ENCODE measurements at regions not wholly inside any gene's neighbourhood (a gene's known extent, or its start where the extent isn't known, plus 50 kb on each side); places are given as distances from the start of the nearest gene placed in this dataset.

DNA sequence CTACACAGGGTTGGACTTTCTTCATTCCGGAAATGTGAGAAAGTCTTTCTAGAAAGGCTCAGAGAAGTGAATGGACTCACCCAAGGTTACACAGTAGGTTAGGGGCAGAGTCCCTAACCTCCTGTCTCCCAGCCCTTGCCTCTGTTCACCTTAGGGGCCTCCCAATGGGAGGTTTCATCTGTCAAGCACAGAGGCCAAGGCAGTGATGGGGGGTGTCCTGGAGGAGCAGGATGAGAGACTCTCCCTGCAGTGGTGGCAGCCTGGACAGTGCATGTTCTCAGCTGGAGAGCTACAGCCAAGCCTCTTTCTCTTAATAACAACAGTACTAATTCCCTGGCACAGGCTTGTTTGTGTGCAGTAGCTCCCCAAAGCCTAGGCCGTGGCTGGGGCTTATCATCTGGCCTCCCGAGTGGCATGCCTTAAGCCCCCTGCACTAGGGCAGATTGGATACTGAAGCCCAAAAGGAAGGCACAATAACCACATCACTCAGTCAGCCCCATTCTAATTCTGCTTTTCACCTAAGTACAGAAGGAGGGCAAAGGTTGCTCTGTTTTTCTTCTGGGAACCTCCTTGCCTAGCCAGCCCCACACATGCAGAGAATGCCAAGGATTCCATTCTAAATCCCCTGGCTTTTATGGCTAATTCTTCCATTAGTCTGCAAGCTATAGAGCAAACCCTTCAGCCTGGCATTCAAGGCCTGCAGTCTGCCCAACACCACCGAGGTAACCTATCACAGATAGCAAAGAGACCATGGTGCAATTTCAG, 50.2 kb upstream of the XPA start:
- H3K36me3 Mint-ChIP-seq = no peaks in the 10 kb centered on the region
- H3K4me1 Mint-ChIP-seq = no peaks in the 10 kb centered on the region
- POLR2A ChIA-PET (ENCODE audit: partially characterized antibody) = no interaction called here
- no peak overlapping the region for H3K4me3 Mint-ChIP-seq
- Histone ChIP-seq H3K27me3 (ENCODE audit: insufficient read depth, low read length) (peaks cover 12% of the 10 kb centered on the region), H3K4me1 (ENCODE audit: insufficient read depth, low read length) (no peaks in the 10 kb centered on the region), H3K36me3 (ENCODE audit: insufficient read depth, low read length) (no peaks in the 10 kb centered on the region), H3K4me3 (ENCODE audit: low read length in 2 of 2) (no peak overlapping the region), H3K9me3 (ENCODE audit: control insufficient read depth in 1 of 2, low read length in 2 of 2) (peaks cover 0 to 4% of the 10 kb centered on the region in 2 donors), H3K27ac (ENCODE audit: low read depth, low read length) (no peak overlapping the region)
- no peak for DNase-seq
- peaks cover 29 to 37% of the 10 kb centered on the region in 2 donors for H3K27me3 Mint-ChIP-seq
- peaks cover 0 to 11% (median 4%) of the 10 kb centered on the region in 8 donors for H3K9me3 Mint-ChIP-seq
- intact Hi-C loops (cut with micrococcal nuclease) = no loop called here
- H3K27ac Mint-ChIP-seq = no peak overlapping the region
- CTCF ChIA-PET (ENCODE audit: partially characterized antibody) = no interaction called here

DNA sequence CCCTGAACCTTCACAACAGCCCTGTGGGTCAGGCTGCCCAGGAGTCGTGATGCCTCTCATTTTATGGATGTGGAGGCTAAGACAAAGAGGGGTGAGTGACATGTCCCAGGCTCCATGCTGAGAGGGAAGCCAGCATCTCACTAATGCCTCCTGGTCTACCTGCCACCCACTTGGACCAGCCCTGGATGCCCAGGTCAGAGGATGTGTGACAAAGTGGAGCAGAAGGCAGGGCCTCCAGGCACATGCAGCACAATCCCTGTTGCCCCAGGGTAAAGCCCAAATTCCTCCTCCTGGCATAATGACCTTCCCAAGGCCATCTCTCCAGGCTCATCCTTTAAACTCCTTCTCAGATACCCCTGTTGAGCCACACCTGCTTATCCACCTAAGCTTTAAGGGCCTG, 51.4 kb upstream of the XPA start:
- no peak overlapping the region for H3K4me3 Mint-ChIP-seq
- peaks cover 25 to 33% of the 10 kb centered on the region in 2 donors for H3K27me3 Mint-ChIP-seq
- no peak overlapping the region for H3K4me3 ChIP-seq (ENCODE audit: low read length in 2 of 2)
- CTCF ChIA-PET (ENCODE audit: partially characterized antibody) = no interaction called here
- no peak overlapping the region for H3K27ac ChIP-seq (ENCODE audit: low read depth, low read length)
- intact Hi-C loops (cut with micrococcal nuclease) = no loop called here
- H3K27ac Mint-ChIP-seq = no peak overlapping the region
- peaks cover 7% of the 10 kb centered on the region for H3K27me3 ChIP-seq (ENCODE audit: insufficient read depth, low read length)
- H3K36me3 ChIP-seq (ENCODE audit: insufficient read depth, low read length) = no peaks in the 10 kb centered on the region
- no peaks in the 10 kb centered on the region for H3K4me1 ChIP-seq (ENCODE audit: insufficient read depth, low read length)
- no peaks in the 10 kb centered on the region for H3K36me3 Mint-ChIP-seq
- no peaks in the 10 kb centered on the region for H3K9me3 Mint-ChIP-seq
- no peaks in the 10 kb centered on the region for H3K4me1 Mint-ChIP-seq
- no peak for DNase-seq
- no peaks in the 10 kb centered on the region for H3K9me3 ChIP-seq (ENCODE audit: control insufficient read depth in 1 of 2, low read length in 2 of 2)
- POLR2A ChIA-PET (ENCODE audit: partially characterized antibody) = no interaction called here

DNA sequence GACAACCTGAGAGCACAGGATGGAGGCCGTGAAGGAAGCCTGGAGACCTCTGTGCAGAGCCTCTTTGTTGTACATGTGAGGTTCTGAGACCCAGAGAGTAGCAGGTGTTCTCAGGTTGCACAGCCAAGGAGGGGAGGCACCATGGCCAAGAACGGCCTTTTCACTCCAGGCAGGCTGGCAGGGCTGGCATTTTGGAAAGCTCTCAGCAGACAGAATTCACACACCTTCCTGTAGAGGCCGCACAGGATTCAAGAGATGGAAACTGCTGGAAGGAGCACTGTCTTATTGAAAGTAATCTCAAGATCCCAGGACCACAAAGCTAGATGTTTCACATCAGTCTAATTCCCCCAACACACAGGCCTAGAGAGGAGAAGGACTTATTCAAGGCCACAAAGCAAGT, 52.8 kb upstream of the XPA start:
- CTCF ChIA-PET (ENCODE audit: partially characterized antibody) = no interaction called here

DNA sequence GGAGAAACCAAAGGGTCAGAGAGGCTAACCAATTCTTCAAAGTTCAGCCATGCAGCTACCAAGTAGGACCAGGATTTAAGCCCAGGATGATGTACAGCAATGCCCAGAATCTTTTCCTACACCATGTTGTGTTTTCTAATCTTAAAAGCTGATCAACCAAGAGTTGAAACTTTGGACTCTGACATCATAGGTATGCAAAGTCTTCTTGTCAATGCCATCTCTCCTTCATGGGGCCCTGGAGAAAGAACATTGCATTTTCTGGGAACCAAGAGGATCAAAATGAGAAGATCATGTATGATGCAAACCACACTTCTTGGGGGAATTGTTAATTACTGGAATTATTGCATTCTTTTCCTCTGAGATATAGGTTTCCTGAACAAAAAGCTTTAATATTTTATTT, 54.4 kb upstream of the XPA start:
- Histone ChIP-seq H3K4me3 (ENCODE audit: low read length in 2 of 2) (no peak overlapping the region), H3K9me3 (ENCODE audit: control insufficient read depth in 1 of 2, low read length in 2 of 2) (no peaks in the 10 kb centered on the region), H3K4me1 (ENCODE audit: insufficient read depth, low read length) (no peaks in the 10 kb centered on the region), H3K27me3 (ENCODE audit: insufficient read depth, low read length) (peaks cover 7% of the 10 kb centered on the region), H3K36me3 (ENCODE audit: insufficient read depth, low read length) (no peaks in the 10 kb centered on the region), H3K27ac (ENCODE audit: low read depth, low read length) (no peak overlapping the region)
- Mint-ChIP-seq H3K4me1 (no peaks in the 10 kb centered on the region), H3K9me3 (peaks cover 0 to 2% (median 0%) of the 10 kb centered on the region in 8 donors), H3K36me3 (no peaks in the 10 kb centered on the region), H3K27ac (no peak overlapping the region), H3K4me3 (no peak overlapping the region), H3K27me3 (peaks cover 13 to 14% of the 10 kb centered on the region in 2 donors)
- CTCF ChIA-PET (ENCODE audit: partially characterized antibody) = no interaction called here
- DNase-seq = no peak
- intact Hi-C loops (cut with micrococcal nuclease) = no loop called here
- POLR2A ChIA-PET (ENCODE audit: partially characterized antibody) = no interaction called here

More for the DNA sequence above, 52.8 kb upstream of the XPA start:
- H3K36me3 Mint-ChIP-seq = no peaks in the 10 kb centered on the region
- H3K27me3 ChIP-seq (ENCODE audit: insufficient read depth, low read length) = peaks cover 7% of the 10 kb centered on the region
- H3K4me1 ChIP-seq (ENCODE audit: insufficient read depth, low read length) = no peaks in the 10 kb centered on the region
- H3K4me3 Mint-ChIP-seq = no peak overlapping the region
- POLR2A ChIA-PET (ENCODE audit: partially characterized antibody) = interaction anchor here (0.7 kb wide), 1 partner anchor 13 kb away, joined by 4 read pairs; no protein-coding TSS in a partner anchor
- no peak overlapping the region for H3K27ac Mint-ChIP-seq
- H3K4me3 ChIP-seq (ENCODE audit: low read length in 2 of 2) = no peak overlapping the region
- peaks cover 18 to 20% of the 10 kb centered on the region in 2 donors for H3K27me3 Mint-ChIP-seq
- H3K36me3 ChIP-seq (ENCODE audit: insufficient read depth, low read length) = no peaks in the 10 kb centered on the region
- intact Hi-C loops (cut with micrococcal nuclease) = no loop called here
- H3K9me3 ChIP-seq (ENCODE audit: control insufficient read depth in 1 of 2, low read length in 2 of 2) = no peaks in the 10 kb centered on the region
- H3K4me1 Mint-ChIP-seq = no peaks in the 10 kb centered on the region
- H3K27ac ChIP-seq (ENCODE audit: low read depth, low read length) = no peak overlapping the region
- H3K9me3 Mint-ChIP-seq = no peaks in the 10 kb centered on the region
- no peak for DNase-seq

DNA sequence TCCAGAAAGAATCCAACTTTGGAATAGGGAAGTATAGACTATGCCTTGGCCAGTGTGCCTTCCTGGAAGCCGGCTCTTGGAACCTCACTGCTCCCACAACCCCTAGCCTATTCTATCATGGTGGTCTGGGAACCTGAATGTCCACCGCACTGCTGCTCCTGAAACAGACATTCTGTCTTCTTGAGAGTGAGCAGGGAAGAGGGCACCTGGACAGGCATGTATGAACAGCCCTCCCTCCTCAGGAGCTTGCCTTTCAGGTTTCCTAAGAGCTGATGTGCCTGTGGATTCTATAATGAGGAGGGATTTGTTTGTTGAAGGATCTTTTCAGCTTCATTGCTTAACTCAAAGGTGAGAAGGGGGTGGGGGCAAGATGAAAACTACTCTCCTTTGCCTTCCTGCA, 55.1 kb upstream of the XPA start:
- Mint-ChIP-seq H3K27ac (no peak overlapping the region), H3K9me3 (peaks cover 0 to 2% (median 0%) of the 10 kb centered on the region in 8 donors), H3K4me3 (no peak overlapping the region), H3K4me1 (no peaks in the 10 kb centered on the region), H3K27me3 (peaks cover 7 to 9% of the 10 kb centered on the region in 2 donors), H3K36me3 (no peaks in the 10 kb centered on the region)
- DNase-seq = no peak
- intact Hi-C loops (cut with micrococcal nuclease) = no loop called here
- Histone ChIP-seq H3K4me3 (ENCODE audit: low read length in 2 of 2) (no peak overlapping the region), H3K4me1 (ENCODE audit: insufficient read depth, low read length) (no peaks in the 10 kb centered on the region), H3K9me3 (ENCODE audit: control insufficient read depth in 1 of 2, low read length in 2 of 2) (no peaks in the 10 kb centered on the region), H3K27ac (ENCODE audit: low read depth, low read length) (no peak overlapping the region), H3K27me3 (ENCODE audit: insufficient read depth, low read length) (no peaks in the 10 kb centered on the region), H3K36me3 (ENCODE audit: insufficient read depth, low read length) (no peaks in the 10 kb centered on the region)
- ChIA-PET POLR2A (ENCODE audit: partially characterized antibody) (no interaction called here), CTCF (ENCODE audit: partially characterized antibody) (interaction anchor here (2.2 kb wide), 1 partner anchor 149 kb away, joined by 6 read pairs; no protein-coding TSS in a partner anchor)

GRCh38 chr9:97753364-97753763, 56.2 kb upstream of the XPA start:
- no peak overlapping the region for H3K4me3 ChIP-seq (ENCODE audit: low read length in 2 of 2)
- Mint-ChIP-seq H3K4me3 (no peak overlapping the region), H3K9me3 (peaks cover 0 to 2% (median 0%) of the 10 kb centered on the region in 8 donors), H3K36me3 (no peaks in the 10 kb centered on the region), H3K27me3 (peaks cover 3 to 4% of the 10 kb centered on the region in 2 donors), H3K27ac (no peak overlapping the region), H3K4me1 (no peaks in the 10 kb centered on the region)
- H3K27ac ChIP-seq (ENCODE audit: low read depth, low read length) = no peak overlapping the region
- H3K36me3 ChIP-seq (ENCODE audit: insufficient read depth, low read length) = no peaks in the 10 kb centered on the region
- H3K4me1 ChIP-seq (ENCODE audit: insufficient read depth, low read length) = no peaks in the 10 kb centered on the region
- POLR2A ChIA-PET (ENCODE audit: partially characterized antibody) = no interaction called here
- H3K27me3 ChIP-seq (ENCODE audit: insufficient read depth, low read length) = no peaks in the 10 kb centered on the region
- intact Hi-C loops (cut with micrococcal nuclease) = no loop called here
- no peaks in the 10 kb centered on the region for H3K9me3 ChIP-seq (ENCODE audit: control insufficient read depth in 1 of 2, low read length in 2 of 2)
- DNase-seq = no peak
- CTCF ChIA-PET (ENCODE audit: partially characterized antibody) = interaction anchor here (2.2 kb wide), 1 partner anchor 148 kb away, joined by 6 read pairs; no protein-coding TSS in a partner anchor

- H3K36me3 Mint-ChIP-seq = no peaks in the 10 kb centered on the region
- no peak overlapping the region for H3K27ac Mint-ChIP-seq
- CTCF ChIA-PET (ENCODE audit: partially characterized antibody) = interaction anchor here (2.2 kb wide), 1 partner anchor 147 kb away, joined by 6 read pairs; no protein-coding TSS in a partner anchor
- Histone ChIP-seq H3K9me3 (ENCODE audit: control insufficient read depth in 1 of 2, low read length in 2 of 2) (no peaks in the 10 kb centered on the region), H3K27ac (ENCODE audit: low read depth, low read length) (no peak overlapping the region), H3K27me3 (ENCODE audit: insufficient read depth, low read length) (no peaks in the 10 kb centered on the region), H3K4me1 (ENCODE audit: insufficient read depth, low read length) (no peaks in the 10 kb centered on the region), H3K36me3 (ENCODE audit: insufficient read depth, low read length) (no peaks in the 10 kb centered on the region), H3K4me3 (ENCODE audit: low read length in 2 of 2) (no peak overlapping the region)
- H3K27me3 Mint-ChIP-seq = peaks cover 5 to 8% of the 10 kb centered on the region in 2 donors
- no peak for DNase-seq
- POLR2A ChIA-PET (ENCODE audit: partially characterized antibody) = interaction anchor here (0.6 kb wide), 1 partner anchor 152 kb away, joined by 5 read pairs; no protein-coding TSS in a partner anchor
- no peak overlapping the region for H3K4me3 Mint-ChIP-seq
- peaks cover 0 to 2% (median 0%) of the 10 kb centered on the region in 8 donors for H3K9me3 Mint-ChIP-seq
- H3K4me1 Mint-ChIP-seq = no peaks in the 10 kb centered on the region
- intact Hi-C loops (cut with micrococcal nuclease) = no loop called here
Measured at GRCh38 chr9:97753975-97754374, 56.8 kb upstream of the XPA start.
